Lower leg skin (tissue), 3 donors: ENCODE measurements at regions not wholly inside any gene's neighbourhood (a gene's known extent, or its start where the extent isn't known, plus 50 kb on each side); places are given as distances from the start of the nearest gene placed in this dataset.

Experiments
- CTCF ChIP-seq, 3 donors: fragments of 450-650 bp; IDR thresholded peaks; one replicate each; pipeline ENCODE4 v1.5.1; 2016; ENCODE audit warnings: antibody characterized with exemption in 3 of 3, mild to moderate bottlenecking in 3 of 3, moderate library complexity in 2 of 3
- POLR2A ChIP-seq, 2 donors: fragments of 450-650 bp; IDR thresholded peaks; one replicate each; pipeline ENCODE4 v1.6.1; 2016 to 2017; ENCODE audit warnings: antibody characterized with exemption in 2 of 2, mild to moderate bottlenecking in 1 of 2, moderate library complexity in 1 of 2

GRCh38 chr14:96690713-96691383 lies 106.3 kb upstream of the VRK1 start:
- TF ChIP-seq POLR2A (IDR thresholded peaks at IDR 0.05) (no peak), CTCF (IDR thresholded peaks at IDR 0.05) (no peak)
